ENCODE measurements at regions not wholly inside any gene's neighbourhood (a gene's known extent, or its start where the extent isn't known, plus 50 kb on each side); places are given as distances from the start of the nearest gene placed in this dataset.

- no peak for DNase-seq
Measured at GRCh38 chr14:100659345-100660001, 67.2 kb upstream of the DLK1 start.

GRCh38 chr14:100660498-100660881, 66.2 kb upstream of the DLK1 start:
- no peak for DNase-seq

DNA sequence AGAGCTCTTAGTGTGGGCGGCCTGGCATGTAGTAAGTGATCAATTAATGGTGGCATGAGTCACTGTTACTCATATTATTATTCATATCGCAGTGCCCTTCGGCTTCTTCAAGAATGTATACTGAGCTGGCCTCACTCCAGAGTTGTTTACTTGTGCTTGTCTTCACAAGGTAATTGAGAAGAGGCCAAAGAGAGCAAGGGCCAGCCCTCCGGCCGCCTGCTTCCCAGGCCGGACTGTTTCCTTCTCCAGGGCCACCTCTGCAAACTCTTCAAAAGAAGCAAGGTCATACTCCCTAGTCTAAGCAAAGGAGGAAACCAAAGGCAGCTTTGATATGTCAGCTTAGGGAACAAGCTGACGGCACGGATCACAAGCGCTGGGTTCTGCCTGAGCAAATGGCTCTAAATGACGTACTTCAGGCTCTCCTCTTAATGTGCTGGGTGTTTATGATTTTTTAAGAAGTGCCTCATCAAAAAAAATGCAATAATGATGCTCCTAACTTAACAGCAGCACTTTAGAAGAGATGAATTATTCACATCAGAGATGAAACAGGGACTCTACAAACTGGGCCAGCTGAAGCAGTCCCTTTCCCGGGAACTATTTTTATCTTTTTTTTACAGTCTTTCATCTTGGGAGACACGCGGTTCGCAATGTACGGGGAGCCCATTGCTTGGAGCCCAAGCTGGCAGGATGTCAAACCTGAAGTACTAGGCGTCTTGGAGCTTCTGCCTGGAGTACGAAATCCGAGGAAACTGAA, 65.6 kb upstream of the DLK1 start:
- DNase-seq: peak in 1 of 2 donors; percentile 23

DNA sequence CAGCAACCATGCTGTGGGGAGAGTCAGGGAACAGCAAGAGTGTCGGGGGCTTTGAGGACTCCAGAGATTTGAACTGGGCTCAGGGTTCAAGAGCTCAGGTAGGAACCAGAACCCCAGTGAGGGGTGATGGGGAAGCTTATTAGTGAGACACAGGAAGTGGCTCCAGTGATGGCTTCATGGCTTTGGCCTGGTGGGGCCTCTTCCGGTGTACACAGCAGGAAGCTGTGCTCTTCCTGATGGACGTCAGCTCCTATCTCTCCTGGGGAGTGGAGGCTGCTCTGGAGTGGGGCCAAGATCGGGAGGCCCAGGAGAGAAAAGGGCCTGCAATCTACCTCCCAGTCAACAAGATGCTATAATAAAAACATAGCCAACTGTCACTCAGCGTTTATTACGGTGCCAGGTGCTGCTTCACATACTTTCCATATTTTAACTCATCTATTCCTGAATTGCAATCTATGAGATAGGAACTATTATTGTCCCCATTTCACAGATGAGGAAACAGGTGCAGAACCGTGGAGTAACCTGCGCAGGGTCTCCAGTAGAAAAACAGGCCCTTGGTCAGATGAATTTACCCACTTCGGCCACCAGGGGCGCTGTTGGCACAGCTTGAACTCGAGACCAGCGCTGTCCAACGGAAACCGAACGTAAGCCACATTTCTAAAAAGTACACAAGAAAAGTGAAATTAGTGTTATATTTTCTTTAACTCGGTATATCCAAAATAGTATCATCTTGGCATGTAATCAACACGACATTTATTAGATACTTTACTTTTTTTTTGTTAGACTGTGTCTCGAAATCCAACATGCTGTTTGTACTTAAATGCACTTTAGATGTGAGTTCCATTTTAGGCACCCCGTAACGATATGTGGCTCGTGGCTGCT, 63.6 kb upstream of the DLK1 start:
- peak; percentile 15 to 26 for DNase-seq

GRCh38 chr14:100663761-100664052, 63.0 kb upstream of the DLK1 start:
- DNase-seq: no peak

- DNase-seq: no peak
Measured at GRCh38 chr14:100664231-100664630, 62.5 kb upstream of the DLK1 start.

GRCh38 chr14:100664841-100665510, 61.7 kb upstream of the DLK1 start:
- DNase-seq: no peak

DNA sequence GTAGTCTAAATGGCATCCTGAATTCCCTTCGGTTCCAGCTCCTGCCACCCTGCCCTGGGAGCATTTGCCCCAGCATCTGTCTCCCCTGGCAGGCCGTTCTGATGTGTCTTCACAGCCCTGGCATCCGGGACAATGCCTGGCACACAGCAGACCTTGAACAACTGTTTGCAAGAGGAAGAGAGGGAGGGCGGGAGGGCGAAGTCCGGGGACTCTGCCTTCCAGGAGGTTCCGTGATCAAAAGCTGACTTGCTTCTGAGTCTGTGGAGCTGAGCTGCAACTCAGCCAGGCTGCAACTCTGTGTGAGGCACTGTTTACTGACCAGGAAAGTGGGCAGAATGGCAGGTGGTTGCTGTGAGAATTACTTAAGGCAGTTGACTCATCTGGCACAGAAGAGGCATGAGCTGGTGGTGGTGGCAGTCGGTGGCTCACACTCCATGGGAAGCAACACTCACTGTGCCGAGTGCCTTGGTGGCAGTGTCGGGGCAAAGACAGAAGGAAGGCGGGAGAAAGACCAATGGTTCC, 61.1 kb upstream of the DLK1 start:
- DNase-seq: peak; percentile 8 to 35

GRCh38 chr14:100666403-100666802, 60.3 kb upstream of the DLK1 start:
- DNase-seq: no peak

DNA sequence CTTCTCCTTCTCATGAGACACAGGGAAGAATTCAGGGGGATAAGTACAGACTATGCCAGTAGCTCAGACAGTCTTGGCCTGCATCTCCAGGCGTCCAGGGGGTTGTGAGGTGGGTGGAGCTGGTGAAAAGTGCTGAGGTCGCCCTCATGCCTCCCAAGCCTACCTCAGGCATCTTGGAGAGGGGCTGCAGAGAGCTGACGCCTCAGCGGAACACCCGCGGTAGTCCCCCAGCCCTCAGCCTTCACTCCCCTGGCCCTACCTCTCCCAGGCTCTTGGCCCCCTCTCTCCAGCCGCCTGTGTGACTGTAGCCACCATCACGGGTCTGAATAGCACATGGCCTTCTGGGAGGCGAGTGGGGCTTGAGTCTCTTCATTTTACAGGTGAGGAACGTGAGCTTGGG, 59.8 kb upstream of the DLK1 start:
- no peak for DNase-seq

- no peak for DNase-seq
Measured at GRCh38 chr14:100667656-100668055, 59.0 kb upstream of the DLK1 start.

DNA sequence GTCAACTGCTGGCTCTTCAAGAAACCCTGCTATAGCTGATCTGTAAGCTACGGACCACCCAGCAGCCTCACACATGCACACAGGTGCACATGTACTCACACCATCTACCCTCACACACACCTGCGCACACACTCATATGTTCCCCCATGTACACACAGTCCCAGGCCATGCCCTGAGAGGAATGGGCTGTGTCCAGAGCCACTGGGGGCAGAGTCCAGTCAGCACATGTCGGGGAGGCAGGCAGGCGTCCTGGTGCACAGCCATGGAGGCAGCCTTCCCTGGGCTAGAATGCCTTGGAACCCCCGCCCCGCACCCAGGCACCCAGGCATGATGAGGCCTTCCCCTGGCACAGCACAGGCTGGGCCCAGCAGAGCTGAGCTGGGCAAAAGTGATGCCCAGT, 58.3 kb upstream of the DLK1 start:
- DNase-seq: no peak

GRCh38 chr14:100669011-100669412, 57.7 kb upstream of the DLK1 start:
- no peak for DNase-seq

- no peak for DNase-seq
Measured at GRCh38 chr14:100669468-100669867, 57.2 kb upstream of the DLK1 start.

GRCh38 chr14:100670017-100670752, 56.5 kb upstream of the DLK1 start:
- DNase-seq: no peak

GRCh38 chr14:100670753-100671049, 56.0 kb upstream of the DLK1 start:
- DNase-seq: no peak

- no peak for DNase-seq
Measured at GRCh38 chr14:100671386-100671901, 55.2 kb upstream of the DLK1 start.

DNA sequence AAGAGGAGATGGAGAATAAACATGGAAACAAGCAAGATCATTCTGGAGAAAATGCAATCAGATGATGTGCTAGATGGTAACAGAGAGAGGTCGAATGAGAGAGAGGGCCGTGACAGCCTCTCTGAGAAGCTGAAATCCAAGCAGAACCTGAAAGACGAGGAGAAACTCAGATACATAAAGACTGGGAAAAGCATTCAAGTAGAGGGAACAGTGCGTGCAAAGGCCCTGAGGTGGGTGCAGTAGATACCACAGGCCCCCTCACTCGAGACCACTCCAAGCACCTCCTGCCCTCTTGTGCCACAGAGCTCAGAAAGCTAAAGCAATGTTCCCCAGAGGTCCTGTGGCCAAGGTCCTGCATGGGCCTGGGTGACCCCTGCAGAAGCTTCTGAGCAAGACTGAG, 54.8 kb upstream of the DLK1 start:
- DNase-seq: no peak

GRCh38 chr14:100673085-100673806, 53.4 kb upstream of the DLK1 start:
- DNase-seq: no peak

DNA sequence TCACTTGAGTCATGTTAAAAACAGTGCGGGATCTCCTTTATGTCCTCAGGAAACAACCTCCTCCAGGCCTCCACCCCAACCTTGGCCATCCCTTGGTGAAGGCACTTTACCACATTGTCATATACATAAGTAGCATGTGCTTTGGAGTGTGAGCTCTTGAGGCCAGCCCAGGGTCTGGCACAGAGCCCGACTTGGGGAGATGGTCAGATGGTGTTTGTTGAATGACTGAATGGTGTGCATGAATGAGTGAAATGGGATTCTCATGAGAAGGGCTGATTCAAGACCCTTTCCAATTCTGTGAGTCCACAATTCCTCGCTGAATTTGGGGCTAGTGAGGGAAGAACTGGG, 52.9 kb upstream of the DLK1 start:
- DNase-seq: no peak

- no peak for DNase-seq
Measured at GRCh38 chr14:100674428-100674827, 52.3 kb upstream of the DLK1 start.
